K562 (cell line): ENCODE measurements at regions not wholly inside any gene's neighbourhood (a gene's known extent, or its start where the extent isn't known, plus 50 kb on each side); places are given as distances from the start of the nearest gene placed in this dataset.

ENCODE experiments used
- ADNP ChIP-seq: fragments of 200-800 bp; sonication (Bioruptor generic); IDR thresholded peaks from 2 replicates; pipeline ENCODE4 v1.6.1; 2016; ENCODE audit warnings: missing genetic modification characterization, missing compliant biosample characterization
- CC2D1A ChIP-seq: fragments of 450-650 bp; IDR thresholded peaks from 2 replicates; pipeline ENCODE4 v1.6.1; 2017; ENCODE audit warnings: mild to moderate bottlenecking
- CREM ChIP-seq: IDR thresholded peaks from 2 replicates; pipeline ENCODE4 v1.6.1; 2014; ENCODE audit warnings: antibody characterized with exemption, low read depth
- DACH1 ChIP-seq: fragments of 450-650 bp; IDR thresholded peaks from 2 replicates; pipeline ENCODE4 v1.6.1; 2018; ENCODE audit not compliant: partially characterized antibody
- EHMT2 ChIP-seq: fragments of 450-650 bp; IDR thresholded peaks from 2 replicates; pipeline ENCODE4 v1.6.1; 2018; ENCODE audit warnings: antibody characterized with exemption
- ESRRB ChIP-seq: fragments of 250-450 bp; sonication (Bioruptor Pico); IDR thresholded peaks from 2 replicates; pipeline ENCODE4 v1.5.0; 2020; ENCODE audit warnings: mild to moderate bottlenecking, moderate library complexity, borderline replicate concordance
- L3MBTL2 ChIP-seq: fragments of 450-650 bp; IDR thresholded peaks from 2 replicates; pipeline ENCODE4 v1.6.1; 2016; ENCODE audit warnings: mild to moderate bottlenecking, moderate library complexity
- MAFF ChIP-seq: IDR thresholded peaks from 2 replicates; pipeline ENCODE4 v1.6.1; 2012; ENCODE audit warnings: low read length, improper control_type of control experiment
- MTA1 ChIP-seq: fragments of 450-650 bp; IDR thresholded peaks from 2 replicates; pipeline ENCODE4 v1.6.1; 2017; ENCODE audit warnings: borderline replicate concordance
- MTA3 ChIP-seq: fragments of 450-650 bp; formaldehyde crosslinking; IDR thresholded peaks from 2 replicates; pipeline ENCODE4 v1.6.1; 2017; ENCODE audit warnings: mild to moderate bottlenecking, borderline replicate concordance
- RBFOX2 ChIP-seq: fragments of 200-400 bp; formaldehyde crosslinking; IDR thresholded peaks from 2 replicates; pipeline ENCODE4 v1.6.1; 2017; ENCODE audit warnings: low read depth, mild to moderate bottlenecking, low read length, moderate library complexity
- SIN3A ChIP-seq, 2 experiments: fragments of 150-350 bp in 1 of 2; IDR thresholded peaks; 2 replicates each; pipeline ENCODE4 v1.6.1; 2011 to 2016; ENCODE audit warnings: borderline replicate concordance in 2 of 2, low read depth in 2 of 2, low read length in 2 of 2, mild to moderate bottlenecking in 2 of 2, moderate library complexity in 2 of 2; ENCODE audit not compliant: control insufficient read depth in 1 of 2
- TRIM24 ChIP-seq, 2 experiments: fragments of 450-650 bp; IDR thresholded peaks; 2 replicates each; pipeline ENCODE4 v1.6.1; 2016
- ZNF121 ChIP-seq: sonication (generic); formaldehyde crosslinking; conservative IDR thresholded peaks from 2 replicates; pipeline ENCODE4 v1.8.0; 2022; ENCODE audit warnings: missing genetic modification reagents
- TF ChIP-seq, protein P1 (sequence below): fragments of 450-650 bp; IDR thresholded peaks from 2 replicates; pipeline ENCODE4 v1.6.1; 2017; ENCODE audit warnings: antibody characterized with exemption, mild to moderate bottlenecking
- TF ChIP-seq, protein P2 (sequence below): IDR thresholded peaks from 2 replicates; pipeline ENCODE4 v1.6.1; 2012; ENCODE audit warnings: low read depth, low read length, improper control_type of control experiment, borderline replicate concordance
- TF ChIP-seq, protein P3 (sequence below): fragments of 250-450 bp; sonication (Bioruptor Pico); IDR thresholded peaks from 2 replicates; pipeline ENCODE4 v1.9.0; 2021; ENCODE audit warnings: mild to moderate bottlenecking
- TF ChIP-seq, protein P4 (sequence below): fragments of 250-450 bp; sonication (Bioruptor Pico); IDR thresholded peaks from 2 replicates; pipeline ENCODE4 v1.5.1; 2021; ENCODE audit warnings: mild to moderate bottlenecking

DNA sequence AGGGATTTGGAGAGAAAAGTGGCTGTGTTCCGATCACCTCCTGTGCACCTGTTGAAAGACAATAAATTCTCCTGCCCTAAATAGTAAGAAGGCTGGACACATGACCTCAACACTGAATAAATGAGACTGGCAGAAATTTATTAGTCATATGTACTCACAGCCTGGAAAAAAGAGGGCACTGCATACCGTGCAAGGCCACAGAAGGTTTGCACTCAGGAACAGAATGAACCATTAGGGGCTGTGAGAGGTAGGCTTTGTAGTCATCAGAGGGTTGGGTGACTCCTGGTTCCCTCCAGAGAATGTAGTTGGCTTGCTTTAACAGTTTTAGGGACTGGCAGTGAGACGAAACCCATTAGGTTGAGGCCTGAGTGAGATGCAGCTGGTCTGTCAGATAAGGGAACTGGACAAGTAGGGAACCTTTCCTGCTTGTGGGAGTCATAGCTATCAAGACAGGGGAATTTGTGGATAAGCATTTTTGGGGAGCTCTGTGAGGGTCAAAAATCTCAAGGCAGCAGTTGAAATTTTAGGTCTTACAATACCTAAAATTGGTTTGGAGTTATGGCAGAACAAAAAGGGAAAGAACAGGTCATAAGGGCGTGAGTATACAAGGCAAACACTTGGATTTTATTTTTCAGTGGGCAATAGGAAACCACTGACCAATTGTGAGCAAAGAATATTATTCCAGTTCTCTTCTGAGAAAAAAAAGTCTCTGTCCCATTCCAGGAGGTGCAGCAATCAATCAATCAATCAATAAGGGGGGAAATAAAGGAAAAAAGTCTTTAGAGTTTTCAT lies 67.9 kb upstream of the BTN3A2 start (continued):
- TF ChIP-seq, protein P1, sequence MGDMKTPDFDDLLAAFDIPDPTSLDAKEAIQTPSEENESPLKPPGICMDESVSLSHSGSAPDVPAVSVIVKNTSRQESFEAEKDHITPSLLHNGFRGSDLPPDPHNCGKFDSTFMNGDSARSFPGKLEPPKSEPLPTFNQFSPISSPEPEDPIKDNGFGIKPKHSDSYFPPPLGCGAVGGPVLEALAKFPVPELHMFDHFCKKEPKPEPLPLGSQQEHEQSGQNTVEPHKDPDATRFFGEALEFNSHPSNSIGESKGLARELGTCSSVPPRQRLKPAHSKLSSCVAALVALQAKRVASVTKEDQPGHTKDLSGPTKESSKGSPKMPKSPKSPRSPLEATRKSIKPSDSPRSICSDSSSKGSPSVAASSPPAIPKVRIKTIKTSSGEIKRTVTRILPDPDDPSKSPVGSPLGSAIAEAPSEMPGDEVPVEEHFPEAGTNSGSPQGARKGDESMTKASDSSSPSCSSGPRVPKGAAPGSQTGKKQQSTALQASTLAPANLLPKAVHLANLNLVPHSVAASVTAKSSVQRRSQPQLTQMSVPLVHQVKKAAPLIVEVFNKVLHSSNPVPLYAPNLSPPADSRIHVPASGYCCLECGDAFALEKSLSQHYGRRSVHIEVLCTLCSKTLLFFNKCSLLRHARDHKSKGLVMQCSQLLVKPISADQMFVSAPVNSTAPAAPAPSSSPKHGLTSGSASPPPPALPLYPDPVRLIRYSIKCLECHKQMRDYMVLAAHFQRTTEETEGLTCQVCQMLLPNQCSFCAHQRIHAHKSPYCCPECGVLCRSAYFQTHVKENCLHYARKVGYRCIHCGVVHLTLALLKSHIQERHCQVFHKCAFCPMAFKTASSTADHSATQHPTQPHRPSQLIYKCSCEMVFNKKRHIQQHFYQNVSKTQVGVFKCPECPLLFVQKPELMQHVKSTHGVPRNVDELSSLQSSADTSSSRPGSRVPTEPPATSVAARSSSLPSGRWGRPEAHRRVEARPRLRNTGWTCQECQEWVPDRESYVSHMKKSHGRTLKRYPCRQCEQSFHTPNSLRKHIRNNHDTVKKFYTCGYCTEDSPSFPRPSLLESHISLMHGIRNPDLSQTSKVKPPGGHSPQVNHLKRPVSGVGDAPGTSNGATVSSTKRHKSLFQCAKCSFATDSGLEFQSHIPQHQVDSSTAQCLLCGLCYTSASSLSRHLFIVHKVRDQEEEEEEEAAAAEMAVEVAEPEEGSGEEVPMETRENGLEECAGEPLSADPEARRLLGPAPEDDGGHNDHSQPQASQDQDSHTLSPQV: peak; percentile 32
- TF ChIP-seq TRIM24 (IDR thresholded peaks at IDR 0.05): peak; percentile 84 to 88
- TF ChIP-seq RBFOX2: peak; percentile 42
- TF ChIP-seq ADNP (tag): no peak; the same call in none of the 2 replicates
- peak; percentile 84 for TF ChIP-seq DACH1
- peak; percentile 78 for TF ChIP-seq MTA1
- TF ChIP-seq, protein P2, sequence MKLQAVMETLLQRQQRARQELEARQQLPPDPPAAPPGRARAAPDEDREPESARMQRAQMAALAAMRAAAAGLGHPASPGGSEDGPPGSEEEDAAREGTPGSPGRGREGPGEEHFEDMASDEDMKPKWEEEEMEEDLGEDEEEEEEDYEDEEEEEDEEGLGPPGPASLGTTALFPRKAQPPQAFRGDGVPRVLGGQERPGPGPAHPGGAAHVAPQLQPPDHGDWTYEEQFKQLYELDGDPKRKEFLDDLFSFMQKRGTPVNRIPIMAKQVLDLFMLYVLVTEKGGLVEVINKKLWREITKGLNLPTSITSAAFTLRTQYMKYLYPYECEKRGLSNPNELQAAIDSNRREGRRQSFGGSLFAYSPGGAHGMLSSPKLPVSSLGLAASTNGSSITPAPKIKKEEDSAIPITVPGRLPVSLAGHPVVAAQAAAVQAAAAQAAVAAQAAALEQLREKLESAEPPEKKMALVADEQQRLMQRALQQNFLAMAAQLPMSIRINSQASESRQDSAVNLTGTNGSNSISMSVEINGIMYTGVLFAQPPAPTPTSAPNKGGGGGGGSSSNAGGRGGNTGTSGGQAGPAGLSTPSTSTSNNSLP: peak; percentile 96; the same call in 1 of the 2 replicates
- TF ChIP-seq ZNF121 (CRISPR knock-in tag): no peak
- TF ChIP-seq L3MBTL2: peak; percentile 27; the same call in 1 of the 2 replicates
- TF ChIP-seq ESRRB (CRISPR knock-in tag): no peak
- TF ChIP-seq MAFF: peak; percentile 53; the same call in 1 of the 2 replicates
- peak; percentile 88 for TF ChIP-seq EHMT2
- no peak for TF ChIP-seq SIN3A (IDR thresholded peaks at IDR 0.05; ENCODE audit: borderline replicate concordance in 2 of 2, control insufficient read depth in 1 of 2, low read depth in 2 of 2, low read length in 2 of 2)
- TF ChIP-seq CREM: peak; percentile 78; the same call in 1 of the 2 replicates
- TF ChIP-seq, protein P3, sequence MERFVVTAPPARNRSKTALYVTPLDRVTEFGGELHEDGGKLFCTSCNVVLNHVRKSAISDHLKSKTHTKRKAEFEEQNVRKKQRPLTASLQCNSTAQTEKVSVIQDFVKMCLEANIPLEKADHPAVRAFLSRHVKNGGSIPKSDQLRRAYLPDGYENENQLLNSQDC (CRISPR knock-in tag): no peak; the same call in 1 of the 2 replicates
- peak; percentile 96 for TF ChIP-seq MTA3
- peak; percentile 91 for TF ChIP-seq CC2D1A
- TF ChIP-seq, protein P4, sequence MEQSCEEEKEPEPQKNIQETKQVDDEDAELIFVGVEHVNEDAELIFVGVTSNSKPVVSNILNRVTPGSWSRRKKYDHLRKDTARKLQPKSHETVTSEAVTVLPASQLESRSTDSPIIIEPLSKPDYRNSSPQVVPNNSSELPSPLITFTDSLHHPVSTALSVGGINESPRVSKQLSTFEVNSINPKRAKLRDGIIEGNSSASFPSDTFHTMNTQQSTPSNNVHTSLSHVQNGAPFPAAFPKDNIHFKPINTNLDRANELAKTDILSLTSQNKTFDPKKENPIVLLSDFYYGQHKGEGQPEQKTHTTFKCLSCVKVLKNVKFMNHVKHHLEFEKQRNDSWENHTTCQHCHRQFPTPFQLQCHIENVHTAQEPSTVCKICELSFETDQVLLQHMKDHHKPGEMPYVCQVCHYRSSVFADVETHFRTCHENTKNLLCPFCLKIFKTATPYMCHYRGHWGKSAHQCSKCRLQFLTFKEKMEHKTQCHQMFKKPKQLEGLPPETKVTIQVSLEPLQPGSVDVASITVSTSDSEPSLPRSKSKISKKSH (CRISPR knock-in tag): no peak
